ENCODE measurements at regions not wholly inside any gene's neighbourhood (a gene's known extent, or its start where the extent isn't known, plus 50 kb on each side); places are given as distances from the start of the nearest gene placed in this dataset.

GRCh38 chr2:15094161-15094560, 461.6 kb downstream of the LRATD1 start:
- no peak for DNase-seq

GRCh38 chr2:15096873-15097272, 464.3 kb downstream of the NBAS start:
- no peak for DNase-seq

- no peak for DNase-seq
Measured at GRCh38 chr2:15107137-15107536, 454.0 kb downstream of the NBAS start.

- DNase-seq, result no peak
Measured at GRCh38 chr2:15111718-15112117, 449.4 kb downstream of the NBAS start.

- peak; percentile 62 for DNase-seq
Measured at GRCh38 chr2:15112216-15112615, 448.9 kb downstream of the NBAS start.

GRCh38 chr2:15115776-15116175, 445.4 kb downstream of the NBAS start:
- DNase-seq, result no peak

GRCh38 chr2:15116830-15117229, 444.3 kb downstream of the NBAS start:
- DNase-seq, result no peak

All from dermis blood vessel endothelial cell (primary cell).